ENCODE measurements at regions not wholly inside any gene's neighbourhood (a gene's known extent, or its start where the extent isn't known, plus 50 kb on each side); places are given as distances from the start of the nearest gene placed in this dataset.

DNA sequence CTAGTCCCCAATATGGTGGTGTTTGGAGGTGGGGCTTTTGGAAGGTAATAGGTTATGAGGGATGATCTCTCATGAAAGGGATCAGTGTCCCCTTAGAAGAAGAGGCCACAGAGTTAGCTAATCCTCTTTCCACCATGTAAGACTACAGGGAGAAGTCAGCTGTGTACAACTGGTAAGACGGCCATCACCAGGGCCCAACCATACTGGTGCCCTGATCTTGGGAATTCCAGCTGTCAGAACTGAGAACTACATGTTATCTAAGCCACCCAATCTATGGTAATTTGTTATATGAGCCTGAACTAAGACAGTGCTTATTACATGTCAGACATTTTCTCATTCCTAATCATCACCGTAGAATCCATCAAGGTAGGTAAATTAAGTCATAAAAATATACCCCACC lies 77.7 kb upstream of the ZNF217 start:
- TF ChIP-seq CEBPB (IDR thresholded peaks at IDR 0.05) (no peak), FOXM1 (IDR thresholded peaks at IDR 0.05; ENCODE audit: borderline replicate concordance, low read depth) (no peak), EP300 (IDR thresholded peaks at IDR 0.05; ENCODE audit: borderline replicate concordance) (no peak), TEAD4 (IDR thresholded peaks at IDR 0.05) (no peak), NFIC (IDR thresholded peaks at IDR 0.05) (no peak), EGR1 (IDR thresholded peaks at IDR 0.05) (no peak), TCF12 (IDR thresholded peaks at IDR 0.05; ENCODE audit: low read depth) (no peak), TAF1 (IDR thresholded peaks at IDR 0.05; ENCODE audit: low read depth) (no peak), ZBTB7A (IDR thresholded peaks at IDR 0.05; ENCODE audit: low read depth) (no peak), YY1 (IDR thresholded peaks at IDR 0.05; ENCODE audit: low read depth) (no peak), CREB1 (IDR thresholded peaks at IDR 0.05; ENCODE audit: low read depth) (no peak), RAD21 (IDR thresholded peaks at IDR 0.05; ENCODE audit: low read depth) (no peak)
- TF ChIP-seq, protein P1, sequence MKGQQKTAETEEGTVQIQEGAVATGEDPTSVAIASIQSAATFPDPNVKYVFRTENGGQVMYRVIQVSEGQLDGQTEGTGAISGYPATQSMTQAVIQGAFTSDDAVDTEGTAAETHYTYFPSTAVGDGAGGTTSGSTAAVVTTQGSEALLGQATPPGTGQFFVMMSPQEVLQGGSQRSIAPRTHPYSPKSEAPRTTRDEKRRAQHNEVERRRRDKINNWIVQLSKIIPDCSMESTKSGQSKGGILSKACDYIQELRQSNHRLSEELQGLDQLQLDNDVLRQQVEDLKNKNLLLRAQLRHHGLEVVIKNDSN (IDR thresholded peaks at IDR 0.05): no peak
- TF ChIP-seq, protein P2, sequence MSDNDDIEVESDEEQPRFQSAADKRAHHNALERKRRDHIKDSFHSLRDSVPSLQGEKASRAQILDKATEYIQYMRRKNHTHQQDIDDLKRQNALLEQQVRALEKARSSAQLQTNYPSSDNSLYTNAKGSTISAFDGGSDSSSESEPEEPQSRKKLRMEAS (IDR thresholded peaks at IDR 0.05): no peak
- TF ChIP-seq, protein P3, sequence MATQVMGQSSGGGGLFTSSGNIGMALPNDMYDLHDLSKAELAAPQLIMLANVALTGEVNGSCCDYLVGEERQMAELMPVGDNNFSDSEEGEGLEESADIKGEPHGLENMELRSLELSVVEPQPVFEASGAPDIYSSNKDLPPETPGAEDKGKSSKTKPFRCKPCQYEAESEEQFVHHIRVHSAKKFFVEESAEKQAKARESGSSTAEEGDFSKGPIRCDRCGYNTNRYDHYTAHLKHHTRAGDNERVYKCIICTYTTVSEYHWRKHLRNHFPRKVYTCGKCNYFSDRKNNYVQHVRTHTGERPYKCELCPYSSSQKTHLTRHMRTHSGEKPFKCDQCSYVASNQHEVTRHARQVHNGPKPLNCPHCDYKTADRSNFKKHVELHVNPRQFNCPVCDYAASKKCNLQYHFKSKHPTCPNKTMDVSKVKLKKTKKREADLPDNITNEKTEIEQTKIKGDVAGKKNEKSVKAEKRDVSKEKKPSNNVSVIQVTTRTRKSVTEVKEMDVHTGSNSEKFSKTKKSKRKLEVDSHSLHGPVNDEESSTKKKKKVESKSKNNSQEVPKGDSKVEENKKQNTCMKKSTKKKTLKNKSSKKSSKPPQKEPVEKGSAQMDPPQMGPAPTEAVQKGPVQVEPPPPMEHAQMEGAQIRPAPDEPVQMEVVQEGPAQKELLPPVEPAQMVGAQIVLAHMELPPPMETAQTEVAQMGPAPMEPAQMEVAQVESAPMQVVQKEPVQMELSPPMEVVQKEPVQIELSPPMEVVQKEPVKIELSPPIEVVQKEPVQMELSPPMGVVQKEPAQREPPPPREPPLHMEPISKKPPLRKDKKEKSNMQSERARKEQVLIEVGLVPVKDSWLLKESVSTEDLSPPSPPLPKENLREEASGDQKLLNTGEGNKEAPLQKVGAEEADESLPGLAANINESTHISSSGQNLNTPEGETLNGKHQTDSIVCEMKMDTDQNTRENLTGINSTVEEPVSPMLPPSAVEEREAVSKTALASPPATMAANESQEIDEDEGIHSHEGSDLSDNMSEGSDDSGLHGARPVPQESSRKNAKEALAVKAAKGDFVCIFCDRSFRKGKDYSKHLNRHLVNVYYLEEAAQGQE (IDR thresholded peaks at IDR 0.05; ENCODE audit: low read depth): no peak

DNA sequence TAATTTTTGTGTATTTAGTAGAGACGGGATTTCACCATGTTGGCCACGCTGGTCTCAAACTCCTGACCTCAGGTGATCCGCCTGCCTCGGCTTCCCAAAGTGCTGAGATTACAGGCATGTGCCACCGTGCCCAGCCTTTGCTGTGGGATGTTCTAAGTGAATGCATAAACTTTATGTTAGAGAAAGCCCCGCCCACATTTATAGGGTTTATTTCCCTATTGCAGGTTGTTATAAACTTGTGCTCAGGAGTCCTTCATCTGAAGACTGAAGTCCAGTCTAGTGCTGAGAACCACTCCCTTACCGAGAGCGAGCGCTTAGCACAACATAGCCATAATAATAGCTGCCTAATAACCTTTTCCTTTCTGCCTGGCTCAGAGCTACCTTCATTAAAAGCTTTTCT lies 75.4 kb upstream of the ZNF217 start:
- TF ChIP-seq FOXM1 (IDR thresholded peaks at IDR 0.05; ENCODE audit: borderline replicate concordance, low read depth) (no peak), TAF1 (IDR thresholded peaks at IDR 0.05; ENCODE audit: low read depth) (no peak), NFIC (IDR thresholded peaks at IDR 0.05) (no peak), YY1 (IDR thresholded peaks at IDR 0.05; ENCODE audit: low read depth) (no peak), EGR1 (IDR thresholded peaks at IDR 0.05) (no peak), CREB1 (IDR thresholded peaks at IDR 0.05; ENCODE audit: low read depth) (no peak), TEAD4 (IDR thresholded peaks at IDR 0.05) (no peak), RAD21 (IDR thresholded peaks at IDR 0.05; ENCODE audit: low read depth) (no peak), CEBPB (IDR thresholded peaks at IDR 0.05) (no peak), EP300 (IDR thresholded peaks at IDR 0.05; ENCODE audit: borderline replicate concordance) (no peak), TCF12 (IDR thresholded peaks at IDR 0.05; ENCODE audit: low read depth) (no peak), ZBTB7A (IDR thresholded peaks at IDR 0.05; ENCODE audit: low read depth) (no peak)
- TF ChIP-seq, protein P1 (IDR thresholded peaks at IDR 0.05): no peak
- TF ChIP-seq, protein P3 (IDR thresholded peaks at IDR 0.05; ENCODE audit: low read depth): no peak
- TF ChIP-seq, protein P2 (IDR thresholded peaks at IDR 0.05): no peak

DNA sequence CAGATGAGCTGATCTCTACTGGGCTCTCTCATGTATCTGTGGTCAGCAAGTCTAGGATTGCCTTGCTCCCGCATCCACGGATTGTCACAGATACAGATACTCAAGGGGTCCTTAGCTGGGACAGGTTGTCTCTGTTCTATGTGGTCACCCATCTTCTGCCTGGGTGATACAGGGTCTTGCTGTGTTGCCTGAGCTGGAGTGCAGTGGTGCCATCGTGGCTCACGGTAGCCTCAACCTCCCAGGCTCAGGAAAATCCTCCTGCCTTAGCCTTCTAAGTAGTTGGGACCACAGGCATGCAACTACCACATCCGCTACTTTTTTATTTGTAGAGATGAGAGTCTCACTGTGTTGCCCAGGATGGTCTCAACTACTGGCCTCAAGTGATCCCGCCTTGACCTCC lies 72.5 kb upstream of the ZNF217 start:
- TF ChIP-seq RAD21 (IDR thresholded peaks at IDR 0.05; ENCODE audit: low read depth) (no peak), CREB1 (IDR thresholded peaks at IDR 0.05; ENCODE audit: low read depth) (no peak), NFIC (IDR thresholded peaks at IDR 0.05) (no peak), TEAD4 (IDR thresholded peaks at IDR 0.05) (no peak), YY1 (IDR thresholded peaks at IDR 0.05; ENCODE audit: low read depth) (no peak), FOXM1 (IDR thresholded peaks at IDR 0.05; ENCODE audit: borderline replicate concordance, low read depth) (no peak), CEBPB (IDR thresholded peaks at IDR 0.05) (no peak)
- TF ChIP-seq, protein P1 (IDR thresholded peaks at IDR 0.05): no peak

DNA sequence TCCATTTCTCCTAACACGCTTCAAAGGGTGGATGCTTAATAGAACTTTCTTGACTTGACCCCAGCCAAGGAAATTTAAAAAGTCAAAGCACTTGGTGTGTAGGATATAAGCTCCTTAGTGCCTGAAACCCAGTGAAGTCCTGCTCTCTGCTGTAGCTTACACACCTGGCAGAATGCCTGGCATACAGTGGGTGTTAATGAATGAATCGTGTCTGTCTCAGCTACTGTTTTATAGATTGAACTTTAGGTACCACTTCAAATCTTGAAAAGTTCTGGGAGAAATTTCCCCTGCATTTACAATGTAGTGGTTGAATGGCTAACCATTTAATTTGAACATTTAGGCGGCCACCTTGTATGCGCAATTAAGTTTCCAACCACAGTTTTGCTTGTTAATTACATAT lies 70.5 kb upstream of the ZNF217 start:
- TF ChIP-seq CREB1 (IDR thresholded peaks at IDR 0.05; ENCODE audit: low read depth) (no peak), NFIC (IDR thresholded peaks at IDR 0.05) (no peak), EGR1 (IDR thresholded peaks at IDR 0.05) (no peak), RAD21 (IDR thresholded peaks at IDR 0.05; ENCODE audit: low read depth) (no peak), YY1 (IDR thresholded peaks at IDR 0.05; ENCODE audit: low read depth) (no peak), FOXM1 (IDR thresholded peaks at IDR 0.05; ENCODE audit: borderline replicate concordance, low read depth) (no peak), TEAD4 (IDR thresholded peaks at IDR 0.05) (no peak), CEBPB (IDR thresholded peaks at IDR 0.05) (no peak), TCF12 (IDR thresholded peaks at IDR 0.05; ENCODE audit: low read depth) (no peak), ZBTB7A (IDR thresholded peaks at IDR 0.05; ENCODE audit: low read depth) (no peak), EP300 (IDR thresholded peaks at IDR 0.05; ENCODE audit: borderline replicate concordance) (no peak), TAF1 (IDR thresholded peaks at IDR 0.05; ENCODE audit: low read depth) (no peak)
- TF ChIP-seq, protein P3 (IDR thresholded peaks at IDR 0.05; ENCODE audit: low read depth): no peak
- TF ChIP-seq, protein P1 (IDR thresholded peaks at IDR 0.05): no peak
- TF ChIP-seq, protein P2 (IDR thresholded peaks at IDR 0.05): no peak

All from Ishikawa (cell line).